HG03025 (cell line): ENCODE measurements at regions not wholly inside any gene's neighbourhood (a gene's known extent, or its start where the extent isn't known, plus 50 kb on each side); places are given as distances from the start of the nearest gene placed in this dataset.
A peak's percentile ranks its signal among the peaks of the same experiment; 100 is the strongest.
"Not testable (repeated sequence)": the region's sequence is repeated elsewhere in the genome, so short reads cannot be mapped to it uniquely, and the experiment has no call there.

ENCODE experiments used
- ATAC-seq: cut with Tn5 transposase; IDR thresholded peaks from one replicate; pipeline ENCODE4 v1.9.1; 2021; ENCODE audit warnings: mild to moderate bottlenecking, moderate library complexity; ENCODE audit not compliant: unreplicated experiment, low FRiP score

DNA sequence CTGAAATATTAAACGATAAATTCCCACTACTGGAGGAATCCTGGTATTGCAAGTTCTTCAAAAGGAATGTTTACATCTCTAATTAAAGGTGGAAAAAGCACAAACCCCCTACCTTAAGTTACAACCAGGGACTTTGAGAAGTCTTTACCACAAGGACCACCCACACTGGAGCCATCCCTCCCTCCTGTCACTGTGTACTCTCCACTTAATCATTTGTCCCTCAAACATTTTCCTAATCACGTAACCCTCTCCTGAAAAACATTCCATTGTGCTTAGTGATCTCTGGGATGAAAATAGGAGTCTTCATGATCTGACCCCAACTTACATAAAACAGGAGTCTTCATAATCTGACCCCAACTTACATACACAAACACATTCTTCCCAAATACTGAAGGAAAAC lies 85.7 kb downstream of the SUCLG1 start:
- no peak for ATAC-seq

DNA sequence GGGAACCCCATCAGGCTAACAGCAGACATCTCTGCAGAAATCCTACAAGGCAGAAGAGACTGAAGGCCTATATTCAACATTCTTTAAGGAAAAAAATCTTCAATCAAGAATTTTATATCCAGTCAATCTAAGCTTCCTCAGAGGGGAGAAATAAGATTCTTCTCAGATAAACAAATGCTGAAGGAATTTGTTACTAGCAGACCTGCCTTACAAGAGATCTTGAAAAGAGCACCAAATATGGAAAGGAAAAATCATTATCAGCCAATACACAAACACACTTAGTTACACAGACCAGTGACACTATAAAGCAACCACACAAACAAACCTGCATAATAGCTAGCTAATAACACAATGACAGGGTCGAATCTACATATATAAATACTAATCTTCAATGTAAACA lies 96.5 kb downstream of the SUCLG1 start:
- ATAC-seq, result no peak

DNA sequence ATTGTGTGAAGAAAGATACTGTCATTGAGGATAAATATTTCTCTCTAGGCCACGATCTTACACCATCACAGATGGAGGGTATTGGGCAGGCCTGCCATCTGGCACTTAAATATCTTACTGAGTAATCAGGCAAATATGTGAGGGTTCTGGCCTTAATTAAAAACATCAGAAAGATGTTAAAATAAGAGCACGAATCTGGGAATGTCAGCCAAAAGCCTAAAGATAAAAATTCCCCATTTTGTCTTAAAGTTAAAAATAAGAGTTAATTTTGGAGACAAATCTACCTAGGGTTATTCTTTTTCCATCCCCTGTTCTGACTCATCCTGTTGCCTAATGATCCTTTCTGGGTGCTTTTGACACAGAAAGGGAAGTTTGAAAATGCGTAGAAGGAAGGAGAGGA lies 121.0 kb downstream of the SUCLG1 start:
- no peak for ATAC-seq

DNA sequence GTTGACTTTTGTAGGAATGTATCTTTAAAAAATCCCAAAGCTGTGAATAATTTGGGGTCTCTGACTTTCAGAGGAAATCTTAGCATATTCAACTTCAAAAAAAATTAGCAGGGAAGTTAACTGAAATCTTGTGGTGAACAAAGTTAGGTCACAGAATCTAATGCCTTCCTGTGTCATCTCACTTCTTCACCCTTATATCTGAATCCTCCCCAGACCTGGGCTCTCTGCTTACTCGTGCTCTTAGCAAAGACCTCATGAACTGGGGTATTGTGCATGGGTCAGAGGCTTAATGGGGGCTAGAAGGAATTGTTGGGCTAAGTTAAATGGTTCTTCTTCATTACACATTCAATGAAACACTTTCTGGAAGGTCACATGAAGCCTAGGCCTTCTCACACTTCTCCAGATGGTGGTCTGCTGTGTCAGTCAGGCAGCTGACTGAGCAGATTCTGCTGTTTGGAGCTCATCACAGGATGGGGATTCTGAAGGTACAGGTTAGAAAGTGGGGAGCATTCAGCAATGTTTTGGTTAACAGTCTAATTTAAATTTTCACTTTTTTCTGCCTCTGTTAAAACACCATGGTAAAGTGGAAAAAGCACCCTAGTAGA lies 131.3 kb downstream of the SUCLG1 start:
- ATAC-seq, result no peak

DNA sequence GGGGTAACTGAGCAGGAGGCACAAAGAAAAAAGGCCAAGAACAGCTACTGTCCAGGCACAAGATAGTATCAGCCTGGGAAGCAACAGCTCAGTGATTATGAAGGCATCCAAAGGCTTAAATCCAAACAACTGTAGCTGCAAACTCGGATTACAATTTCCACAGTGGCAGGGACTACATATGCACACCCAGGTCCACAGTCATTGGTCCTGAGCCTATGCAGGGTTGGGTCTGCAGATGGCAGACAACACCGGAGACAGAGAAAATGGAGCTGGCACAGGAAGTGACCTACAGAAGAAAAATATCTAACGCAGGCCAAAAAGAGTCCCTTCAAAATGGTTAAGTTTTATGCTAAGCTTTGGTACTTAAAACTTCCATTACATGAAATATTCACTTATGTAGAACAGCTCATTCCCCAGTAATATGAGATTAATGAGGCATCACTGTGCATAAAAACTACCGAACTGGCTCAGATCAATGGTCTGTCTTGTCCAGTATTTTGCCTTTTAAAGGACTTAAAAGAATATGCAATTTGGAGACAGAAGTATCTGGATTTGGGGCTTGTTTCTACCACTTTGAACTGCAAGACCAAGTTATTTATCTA lies 132.1 kb downstream of the SUCLG1 start:
- ATAC-seq, result no peak

DNA sequence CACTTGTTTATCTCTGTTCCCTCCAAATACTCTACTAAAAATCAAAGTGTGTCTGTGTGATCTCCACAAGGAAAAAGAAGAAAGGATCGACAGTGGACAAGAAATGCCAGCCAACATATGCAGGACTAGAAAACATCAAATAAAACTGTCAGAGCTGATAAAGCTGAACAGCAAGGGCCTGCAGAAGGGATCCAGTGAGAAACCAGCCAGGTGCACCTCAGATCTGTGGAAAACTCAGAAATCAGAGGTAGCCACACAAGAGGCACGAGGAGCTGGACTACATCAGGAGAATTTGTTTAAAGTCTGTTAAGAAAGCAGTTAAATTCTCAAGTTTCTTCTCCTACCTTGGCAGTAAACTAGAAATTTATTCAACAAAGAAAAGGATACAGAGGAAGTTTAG lies 135.2 kb downstream of the SUCLG1 start:
- ATAC-seq, result no peak

DNA sequence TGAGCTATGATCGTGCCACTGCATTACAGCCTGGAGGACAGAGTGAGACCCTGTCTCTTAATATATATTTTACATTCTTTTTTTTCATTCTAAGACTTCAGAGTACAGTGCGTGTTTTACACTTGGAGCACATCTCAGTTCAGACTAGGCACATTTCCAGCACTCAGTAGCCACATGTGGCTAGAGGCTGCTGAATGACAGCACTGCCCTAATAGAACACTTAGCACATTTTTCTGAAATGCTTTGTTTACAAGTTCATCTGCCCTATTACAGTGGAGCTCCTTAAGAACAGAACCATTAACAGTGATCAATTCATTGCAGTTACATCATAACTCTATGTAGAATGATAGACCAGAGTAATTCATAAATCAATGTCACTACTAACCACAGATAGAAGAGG lies 138.1 kb downstream of the SUCLG1 start:
- ATAC-seq, result no peak

DNA sequence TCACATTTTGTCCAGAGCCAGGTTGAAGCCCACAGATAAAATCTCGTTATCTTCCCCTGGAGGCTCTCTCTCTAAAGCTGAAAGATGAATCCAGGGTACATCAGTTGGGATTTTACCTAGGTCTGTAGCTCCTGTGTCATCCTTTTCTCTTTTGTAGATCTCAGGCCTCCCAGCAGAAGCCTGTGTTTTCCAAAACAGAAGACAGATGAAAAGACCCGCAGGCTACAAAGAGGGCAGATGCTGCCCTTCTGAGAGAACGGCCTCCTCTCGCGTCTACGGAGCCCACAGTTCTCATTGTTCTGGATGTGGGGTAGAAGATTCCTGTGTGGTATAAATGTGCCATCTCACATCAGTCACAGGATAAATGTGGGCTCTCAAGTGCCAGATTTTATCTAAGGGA lies 139.5 kb downstream of the SUCLG1 start:
- ATAC-seq, result no peak

DNA sequence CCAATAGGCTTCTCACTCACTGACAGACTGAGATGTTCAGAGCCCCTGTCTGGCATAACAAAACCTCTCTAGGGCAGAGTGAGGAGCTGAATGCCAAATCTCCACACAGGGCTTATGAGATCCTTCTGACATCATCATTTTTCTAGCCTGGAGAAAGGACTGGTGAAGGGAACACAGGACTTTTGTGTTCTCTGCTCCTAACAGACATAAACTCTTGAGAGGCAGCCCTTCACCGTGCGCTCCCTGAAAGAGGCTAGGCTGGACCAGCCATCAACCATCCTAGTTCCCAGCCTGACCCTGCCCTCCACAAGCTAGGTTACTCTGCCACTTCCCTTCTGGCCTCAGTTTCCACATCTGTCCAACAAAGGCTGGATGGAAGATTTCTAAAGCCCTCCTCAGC lies 141.9 kb downstream of the SUCLG1 start:
- ATAC-seq, result no peak

DNA sequence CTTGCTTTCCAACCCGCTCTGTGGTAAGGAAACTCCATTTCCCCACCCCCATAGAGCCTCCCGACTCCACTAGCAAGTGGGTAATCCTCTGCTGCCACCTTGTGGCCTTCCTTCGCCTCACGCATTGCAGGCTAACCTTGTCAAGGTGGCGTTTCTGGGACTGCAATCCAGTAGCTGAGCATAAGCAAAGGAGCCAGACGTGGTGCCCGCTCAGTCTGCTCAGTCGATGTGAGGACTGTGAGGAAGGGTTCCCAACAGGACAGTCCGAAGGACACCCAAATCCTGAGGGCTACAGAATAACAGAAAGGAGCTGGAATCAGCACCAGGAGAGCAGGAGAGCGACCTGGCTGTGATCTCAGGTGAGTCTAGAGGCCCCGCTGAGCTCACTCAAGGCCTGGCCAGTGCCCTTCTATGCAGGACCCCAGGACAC lies 144.2 kb downstream of the SUCLG1 start:
- ATAC-seq, result peak; percentile 98

DNA sequence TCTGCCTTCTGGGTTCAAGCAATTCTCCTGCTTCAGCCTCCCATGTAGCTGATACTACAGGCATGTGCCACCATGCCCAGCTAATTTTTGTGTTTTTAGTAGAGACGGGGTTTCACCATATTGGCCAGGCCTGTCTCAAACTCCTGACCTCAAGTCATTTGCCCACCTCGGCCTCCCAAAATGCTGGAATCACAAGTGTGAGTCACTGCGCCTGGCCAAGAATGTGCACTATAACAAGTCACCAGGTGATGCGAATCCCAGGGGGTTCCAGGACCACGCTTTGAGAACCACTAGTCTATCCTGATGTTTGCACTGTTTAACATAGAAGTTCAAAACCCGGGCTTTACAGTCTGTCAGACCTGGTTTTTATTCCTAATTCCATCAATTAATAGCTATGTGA lies 144.8 kb downstream of the SUCLG1 start:
- no peak for ATAC-seq

DNA sequence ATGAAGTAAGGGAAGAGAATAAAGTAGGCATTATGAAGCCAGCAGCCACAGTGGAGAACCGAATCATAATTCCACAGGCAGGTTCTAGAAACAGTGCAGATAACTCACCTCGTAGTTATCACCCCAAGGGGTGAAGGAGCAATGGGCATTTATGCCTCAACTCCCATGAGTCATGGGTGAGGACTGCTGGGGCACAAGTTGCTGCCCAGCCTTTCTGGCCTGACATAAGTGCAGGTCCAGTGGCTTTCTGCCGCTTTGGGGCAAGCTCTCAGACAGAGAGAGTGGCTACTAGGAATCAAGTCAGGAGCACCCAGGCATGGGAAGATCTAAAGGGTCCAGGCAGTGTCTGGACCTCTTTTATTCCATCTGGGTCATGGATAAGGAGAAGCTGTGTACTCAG lies 149.8 kb downstream of the SUCLG1 start:
- no peak for ATAC-seq

DNA sequence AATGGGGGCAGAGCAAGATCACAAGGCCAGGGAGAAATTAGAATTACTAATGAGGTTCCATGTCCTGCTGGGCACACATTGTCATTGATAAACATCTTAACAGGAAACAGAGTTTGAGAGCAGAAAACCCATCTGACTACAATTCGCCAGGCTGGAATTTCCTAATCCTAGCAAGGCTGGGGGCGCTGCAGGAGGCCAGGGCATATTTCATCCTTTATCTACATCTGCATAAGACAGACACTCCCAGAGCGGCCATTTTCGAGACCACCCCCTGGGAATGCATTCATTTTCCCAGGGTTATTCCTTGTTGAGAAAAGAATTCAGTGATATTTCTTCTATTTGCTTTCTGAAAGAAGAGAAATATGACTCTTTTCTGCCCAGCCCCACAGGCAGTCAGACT lies 152.7 kb downstream of the SUCLG1 start:
- ATAC-seq, result no peak

DNA sequence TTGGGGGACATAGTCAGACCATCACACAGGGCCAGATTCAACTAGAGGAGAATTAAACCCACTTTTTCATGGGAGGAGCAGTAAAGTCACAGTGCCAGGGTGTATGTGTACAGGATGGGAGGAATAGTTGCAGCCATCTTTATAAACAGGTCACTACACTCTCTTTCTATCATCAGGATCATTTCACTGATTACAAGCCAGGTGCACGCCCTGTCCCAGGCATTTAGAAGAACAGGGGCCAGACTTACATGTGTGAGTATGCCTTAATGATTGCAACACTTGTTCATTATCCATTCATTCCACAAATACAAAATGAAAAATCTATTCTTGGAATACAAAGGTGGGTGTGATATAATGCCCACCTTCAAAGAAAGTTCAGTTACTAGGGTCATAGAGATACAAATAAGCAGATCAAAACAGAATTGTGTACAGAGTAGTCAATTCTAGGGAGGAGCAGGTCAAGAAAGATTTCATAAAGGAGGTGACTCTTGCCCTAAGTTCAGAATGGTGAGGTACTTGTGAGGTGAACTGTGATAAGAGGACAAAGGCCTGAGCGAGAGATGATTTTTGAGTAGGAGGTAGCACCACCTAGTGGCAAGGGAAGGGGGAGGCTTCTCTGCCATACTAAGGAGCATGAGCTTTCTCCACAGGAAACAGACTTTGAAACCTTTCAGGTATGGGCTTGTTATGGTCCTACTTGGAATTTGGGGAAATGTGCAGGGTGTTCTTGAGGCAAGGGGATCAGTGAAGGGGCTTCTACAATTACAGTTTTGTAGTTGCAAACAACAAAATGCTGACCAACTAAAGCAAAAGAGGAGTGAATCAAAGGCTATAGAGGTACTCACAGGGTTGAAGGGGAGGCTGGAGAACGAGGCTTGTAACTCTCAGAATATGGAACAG lies 156.3 kb downstream of the SUCLG1 start:
- peak; percentile 98 for ATAC-seq

DNA sequence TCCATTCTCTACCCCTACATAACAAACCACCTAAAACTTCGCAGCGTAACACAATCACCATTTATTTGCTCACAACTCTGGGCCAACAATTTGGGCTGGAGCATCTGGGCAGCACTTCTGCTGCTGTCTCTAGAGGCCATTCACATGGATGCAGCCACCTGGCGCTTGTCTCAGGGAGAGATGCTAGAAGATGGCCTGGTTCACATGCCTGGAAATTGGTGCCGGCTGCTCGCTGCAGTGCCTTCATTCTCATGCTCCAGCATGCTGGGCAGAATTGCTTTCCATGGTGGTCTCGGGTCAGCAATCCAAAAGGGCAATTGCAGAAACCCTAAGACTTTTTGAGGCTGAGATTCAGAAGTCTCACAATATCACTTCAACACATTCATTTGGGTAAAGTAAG lies 157.4 kb downstream of the SUCLG1 start:
- ATAC-seq, result no peak

DNA sequence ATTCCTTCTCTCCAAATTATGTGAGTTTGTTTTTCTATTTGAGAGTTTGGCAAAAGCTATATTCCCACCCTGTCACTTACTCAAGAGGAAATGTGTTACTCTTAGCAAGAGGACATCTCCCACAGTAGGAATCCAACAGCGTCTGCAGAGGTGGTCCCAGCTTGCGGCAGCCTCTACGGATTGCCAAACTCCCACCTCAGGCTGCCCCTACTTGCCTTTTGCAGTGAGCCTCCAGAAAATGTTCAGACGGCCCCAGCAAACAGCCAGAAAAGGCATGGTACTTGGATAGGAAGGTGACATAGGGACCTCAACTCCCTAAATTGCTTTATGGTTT lies 158.4 kb downstream of the SUCLG1 start:
- ATAC-seq, result no peak

DNA sequence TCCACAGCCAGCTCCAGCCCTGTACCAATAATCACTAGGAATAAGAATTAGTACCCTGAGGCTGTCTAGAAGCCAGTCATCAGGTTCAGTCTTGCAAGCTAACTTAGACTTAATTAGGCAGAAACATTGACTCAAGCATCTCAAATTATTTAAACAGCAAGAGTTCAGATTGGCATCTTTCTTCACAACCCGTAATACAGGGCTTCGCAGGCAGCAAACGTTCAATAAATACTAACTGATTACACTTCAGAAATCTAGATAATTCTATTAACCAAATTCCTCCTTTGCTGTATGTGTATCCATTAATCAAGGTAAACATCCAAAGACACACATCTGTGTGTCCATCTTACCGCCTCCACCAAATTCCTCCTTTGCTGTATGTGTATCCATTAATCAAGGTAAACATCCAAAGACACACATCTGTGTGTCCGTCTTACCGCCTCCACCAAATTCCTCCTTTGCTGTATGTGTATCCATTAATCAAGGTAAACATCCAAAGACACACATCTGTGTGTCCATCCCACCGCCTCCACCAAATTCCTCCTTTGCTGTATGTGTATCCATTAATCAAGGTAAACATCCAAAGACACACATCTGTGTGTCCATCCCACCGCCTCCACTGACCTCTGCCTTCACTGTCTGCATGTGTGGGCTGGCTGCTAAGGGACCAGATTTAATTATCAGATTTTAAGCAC lies 158.9 kb downstream of the SUCLG1 start:
- ATAC-seq, result not testable (repeated sequence)

DNA sequence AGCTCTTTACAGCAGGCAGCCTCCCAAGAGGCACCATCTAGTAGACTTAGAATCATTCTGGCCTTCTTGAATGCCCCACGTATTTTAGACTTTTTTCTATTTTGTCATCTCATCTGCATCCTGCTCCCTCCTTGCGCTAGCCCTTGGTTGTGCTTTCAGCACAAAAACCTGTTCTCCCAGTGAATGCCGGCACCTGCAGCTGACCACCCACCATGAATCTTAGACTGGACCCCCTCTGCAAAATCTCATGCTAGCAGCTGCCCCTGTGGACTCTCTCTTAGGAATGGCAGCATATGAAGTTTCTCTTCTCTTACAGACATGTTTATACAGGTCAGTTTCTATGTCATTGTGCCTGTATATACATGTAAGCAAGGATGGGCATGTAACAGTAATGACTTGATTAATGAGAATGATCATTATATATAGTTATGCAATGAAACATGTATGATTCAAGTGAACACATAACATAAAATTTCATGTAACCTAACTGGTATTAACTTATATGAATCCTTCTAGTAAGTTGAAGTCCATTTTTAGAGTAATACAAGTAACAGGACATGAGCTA lies 159.8 kb downstream of the SUCLG1 start:
- ATAC-seq, result no peak

DNA sequence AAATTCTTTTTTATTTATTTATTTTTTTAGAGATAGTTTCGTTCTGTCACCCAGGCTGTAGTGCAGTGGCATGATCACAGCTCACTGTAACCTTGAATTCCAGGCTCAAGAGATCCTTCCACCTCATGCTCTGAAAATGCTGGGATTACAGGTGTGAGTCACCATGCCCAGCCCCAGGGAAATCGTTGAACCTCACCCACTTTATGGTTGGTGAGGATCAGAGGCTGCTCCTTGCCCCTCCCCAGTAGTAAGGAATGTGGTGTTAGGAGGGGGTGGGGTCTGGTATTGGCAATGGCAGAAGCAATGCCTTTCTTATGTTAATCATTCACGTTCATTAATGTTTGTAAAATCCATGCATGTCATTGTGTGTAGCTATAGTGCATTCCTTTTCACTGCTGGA lies 161.9 kb downstream of the SUCLG1 start:
- ATAC-seq, result no peak

DNA sequence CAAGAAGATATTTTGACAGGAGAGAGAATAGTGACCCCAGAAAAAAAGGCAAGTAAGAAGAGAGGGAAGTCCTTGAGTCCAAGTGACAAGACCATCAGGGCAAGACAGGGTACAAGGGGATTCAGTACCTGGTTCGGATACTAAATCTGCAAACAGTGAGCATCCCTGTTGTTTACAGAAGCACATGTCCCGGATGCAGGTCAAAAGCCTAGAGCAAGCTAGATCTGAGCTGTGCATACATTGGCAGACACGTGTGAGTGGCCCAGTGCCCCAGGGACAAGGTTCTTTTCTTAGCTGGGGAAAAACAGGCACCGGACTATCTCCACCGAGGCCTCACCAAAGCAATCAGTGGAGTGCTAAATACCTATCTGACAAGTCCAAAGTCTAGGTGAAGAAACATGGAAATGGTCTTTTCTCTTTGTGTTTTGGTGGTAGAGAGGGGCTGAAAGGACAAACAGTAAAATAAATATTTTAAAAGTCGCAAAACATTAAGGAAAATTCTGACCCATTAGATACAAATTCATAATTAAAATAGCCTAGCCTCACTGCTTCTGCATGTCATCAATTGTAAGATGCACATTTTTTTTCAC lies 165.2 kb downstream of the SUCLG1 start:
- no peak for ATAC-seq

DNA sequence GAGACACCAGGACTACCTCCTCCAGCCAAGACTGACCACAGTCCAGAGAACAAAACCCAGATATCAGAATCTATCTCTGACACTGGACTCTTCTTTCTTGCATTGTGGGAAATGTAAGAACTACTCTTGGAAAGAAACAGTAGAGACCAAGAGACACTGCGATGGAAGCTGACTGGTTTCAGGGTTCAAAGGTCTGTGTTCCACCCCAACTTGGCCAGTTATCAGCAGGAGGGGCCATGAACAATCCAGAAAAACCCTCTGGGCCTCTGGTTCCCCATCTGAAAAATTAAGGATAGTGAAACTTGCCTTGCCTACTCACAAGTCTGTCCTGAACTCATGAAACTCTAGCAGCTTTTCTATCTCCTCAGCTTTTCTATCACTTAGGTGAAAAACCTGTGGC lies 166.5 kb downstream of the SUCLG1 start:
- no peak for ATAC-seq
